ENCODE measurements at regions not wholly inside any gene's neighbourhood (a gene's known extent, or its start where the extent isn't known, plus 50 kb on each side); places are given as distances from the start of the nearest gene placed in this dataset.

DNA sequence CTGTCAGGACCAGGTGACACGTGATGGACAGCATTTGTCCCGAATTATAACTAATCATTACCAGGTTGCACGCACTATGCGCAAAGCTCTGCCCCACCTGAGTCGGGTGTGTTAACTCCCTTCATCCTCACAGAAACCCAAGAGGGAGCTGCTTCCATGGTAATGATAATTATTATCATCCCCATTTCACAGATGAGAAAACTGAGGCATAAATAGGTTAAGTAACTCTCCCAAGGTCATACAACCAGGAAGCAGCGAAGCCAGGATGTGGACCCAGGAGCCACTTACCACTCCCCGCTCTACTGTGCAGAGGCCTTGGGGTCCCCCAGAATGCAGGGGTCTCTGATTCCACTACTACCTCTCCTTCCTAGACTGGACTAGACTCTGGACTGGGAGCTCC, 76.7 kb upstream of the TARDBP start:
- no peak for TF ChIP-seq YY1 (IDR thresholded peaks at IDR 0.05; ENCODE audit: insufficient read depth, insufficient read length)
- no peak for TF ChIP-seq ZNF274 (IDR thresholded peaks at IDR 0.05; ENCODE audit: low read depth, low read length)
- TF ChIP-seq SUZ12 (IDR thresholded peaks at IDR 0.05; ENCODE audit: extremely low read depth, insufficient read depth, insufficient read length), result no peak

All from NT2/D1 (cell line).